A204.1 (cell line): ENCODE measurements at regions not wholly inside any gene's neighbourhood (a gene's known extent, or its start where the extent isn't known, plus 50 kb on each side); places are given as distances from the start of the nearest gene placed in this dataset.
A peak's percentile ranks its signal among the peaks of the same experiment; 100 is the strongest.
"Not testable (repeated sequence)": the region's sequence is repeated elsewhere in the genome, so short reads cannot be mapped to it uniquely, and the experiment has no call there.

Experiments
- FAIRE-seq: peaks from 2 replicates; lab custom pipeline; 2012; peaks lifted over from hg19 to GRCh38; lab: Jason Lieb, UNC

DNA sequence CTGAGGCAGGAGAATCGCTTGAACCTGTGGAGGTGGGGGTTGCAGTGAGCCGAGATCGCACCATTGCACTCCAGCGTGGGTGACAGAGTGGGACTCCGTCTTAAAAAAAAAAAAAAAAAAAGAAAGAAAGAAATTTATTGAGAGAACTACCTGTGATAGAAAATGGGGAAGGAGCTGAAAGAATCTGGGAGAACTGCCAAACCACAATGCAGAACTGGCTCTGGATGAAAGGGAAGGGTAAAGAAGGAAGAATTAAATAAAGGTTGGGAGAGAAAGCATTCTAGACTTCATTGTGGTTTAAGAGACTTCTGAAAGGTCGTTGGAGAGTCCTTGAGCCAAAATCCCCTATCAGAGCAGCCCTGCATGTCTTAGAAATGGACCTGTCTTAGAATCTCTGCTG lies 567.9 kb upstream of the HTR2C start:
- FAIRE-seq = no peak

DNA sequence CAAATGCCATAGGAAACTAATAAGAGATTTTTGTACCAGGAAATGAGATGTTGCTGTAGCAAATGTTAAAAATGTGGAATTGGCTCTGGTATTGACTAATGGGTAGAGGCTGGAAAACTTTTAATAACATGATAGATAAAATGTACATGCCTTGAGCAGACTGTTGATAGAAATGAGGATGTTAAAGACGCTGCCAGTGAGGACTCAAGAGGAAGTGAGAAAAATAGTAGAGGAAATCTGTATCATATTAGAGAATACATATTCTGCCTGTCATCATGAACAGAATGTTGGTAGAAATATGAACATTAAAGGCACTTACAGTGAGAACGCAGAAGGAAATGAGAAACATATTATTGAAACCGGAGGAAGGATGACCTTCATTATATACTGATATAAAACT lies 577.2 kb upstream of the HTR2C start:
- no peak for FAIRE-seq

DNA sequence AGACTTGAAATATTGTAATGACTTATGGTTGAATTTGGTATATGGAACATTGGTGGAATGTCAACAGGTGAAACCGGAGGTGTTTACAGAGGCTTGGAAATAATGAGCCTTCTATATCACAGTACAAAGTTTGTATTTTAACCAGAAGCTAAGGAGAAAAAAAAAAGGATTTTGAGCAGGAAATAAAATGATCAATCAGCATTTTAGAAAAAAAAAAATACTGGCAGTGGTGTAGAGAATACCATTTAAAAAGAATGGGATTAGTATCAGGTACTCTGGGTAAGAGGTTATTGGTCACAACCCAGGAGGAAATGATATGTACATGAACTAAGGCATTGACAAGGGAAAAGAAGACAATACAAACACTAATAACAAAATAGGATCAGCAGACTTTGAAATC lies 587.1 kb upstream of the HTR2C start:
- FAIRE-seq = no peak

DNA sequence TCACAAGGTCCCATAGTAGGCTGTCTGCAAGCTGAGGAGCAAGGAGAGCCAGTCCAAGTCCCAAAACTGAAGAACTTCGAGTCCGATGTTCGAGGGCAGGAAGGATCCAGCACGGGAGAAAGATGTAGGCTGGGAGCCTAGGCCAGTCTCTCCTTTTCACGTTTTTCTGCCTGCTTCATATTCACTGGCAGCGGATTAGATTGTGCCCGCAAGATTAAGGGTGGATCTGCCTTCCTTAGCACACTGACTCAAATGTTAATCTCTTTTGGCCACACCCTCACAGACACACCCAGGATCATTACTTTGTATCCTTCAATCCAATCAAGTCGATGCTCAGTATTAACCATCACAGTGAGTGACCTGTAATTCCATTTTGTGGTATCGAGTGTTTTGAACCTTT lies 592.2 kb upstream of the HTR2C start:
- FAIRE-seq = not testable (repeated sequence)

DNA sequence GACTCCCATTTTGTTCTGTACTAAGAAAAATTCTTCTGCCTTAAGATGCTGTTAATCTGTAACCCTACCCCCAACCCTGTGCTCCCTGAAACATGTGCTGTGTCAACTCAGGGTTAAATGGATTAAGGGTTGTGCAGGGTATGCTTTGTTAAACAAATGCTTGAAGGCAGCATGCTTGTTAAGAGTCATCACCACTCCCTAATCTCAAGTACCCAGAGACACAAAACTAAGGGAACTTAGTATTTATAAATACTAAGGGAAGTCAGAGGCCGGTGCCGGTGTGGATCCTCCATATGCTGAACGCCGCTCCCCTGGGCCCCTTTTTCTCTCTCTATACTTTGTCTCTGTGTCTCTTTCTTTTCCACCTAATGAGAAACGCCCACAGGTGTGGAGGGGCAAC lies 593.2 kb upstream of the HTR2C start:
- FAIRE-seq = not testable (repeated sequence)

DNA sequence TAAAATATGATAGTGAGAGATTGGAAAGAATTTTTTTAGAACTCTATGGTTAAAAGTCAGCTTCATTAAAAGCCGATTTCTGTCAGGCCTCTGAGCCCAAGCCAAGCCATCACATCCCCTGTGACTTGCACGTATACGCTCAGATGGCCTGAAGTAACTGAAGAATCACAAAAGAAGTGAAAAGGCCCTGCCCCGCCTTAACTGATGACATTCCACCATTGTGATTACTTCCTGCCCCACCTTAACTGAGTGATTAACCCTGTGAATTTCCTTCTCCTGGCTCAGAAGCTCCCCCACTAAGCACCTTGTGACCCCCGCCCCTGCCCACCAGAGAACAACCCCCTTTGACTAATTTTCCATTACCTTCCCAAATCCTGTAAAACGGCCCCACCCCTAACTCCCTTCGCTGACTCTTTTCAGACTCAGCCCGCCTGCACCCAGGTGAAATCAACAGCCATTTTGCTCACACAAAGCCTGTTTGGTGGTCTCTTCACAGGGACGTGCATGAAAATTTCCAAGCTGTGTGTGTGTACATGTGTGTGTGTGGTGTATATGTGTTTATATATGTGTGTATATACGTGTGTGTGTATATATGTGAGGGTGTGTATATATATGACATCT lies 595.5 kb upstream of the HTR2C start:
- not testable (repeated sequence) for FAIRE-seq

DNA sequence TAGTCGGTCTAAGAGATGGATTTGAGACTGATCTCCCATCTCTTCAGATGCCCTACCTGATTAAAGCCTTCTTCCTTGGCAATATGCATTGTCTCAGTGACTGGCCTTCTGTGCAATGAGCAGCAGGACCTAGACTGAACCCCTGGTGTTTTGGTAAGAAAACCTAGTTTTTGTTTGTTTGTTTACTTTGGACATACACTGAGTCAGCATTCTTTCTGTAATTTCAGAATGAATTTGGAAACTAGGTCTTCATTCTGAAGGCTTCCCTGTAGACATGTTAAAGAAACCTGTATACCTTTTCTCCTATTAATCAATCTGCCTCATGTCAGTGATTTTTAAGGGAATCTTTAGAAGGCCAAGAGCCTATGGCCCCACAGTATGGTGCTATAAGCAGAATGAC lies 597.5 kb upstream of the HTR2C start:
- no peak for FAIRE-seq

DNA sequence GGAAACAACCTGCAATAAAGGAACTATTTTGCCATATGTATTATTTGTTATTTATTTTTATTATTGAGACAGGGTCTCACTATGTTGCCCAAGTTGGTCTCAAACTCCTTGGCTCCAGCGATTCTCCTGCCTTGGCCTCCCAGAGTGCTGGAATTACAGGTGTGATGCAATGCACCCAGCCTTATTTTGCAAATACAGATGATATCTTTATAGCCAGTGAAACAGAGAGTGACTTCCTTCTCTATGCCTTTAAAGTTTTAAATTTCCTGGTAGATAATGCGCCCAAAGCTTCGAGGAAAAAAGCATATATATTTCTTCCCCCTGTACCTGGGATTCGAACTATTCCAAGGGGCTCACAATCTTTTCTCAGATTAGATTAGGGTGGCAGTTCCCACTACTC lies 601.1 kb upstream of the HTR2C start:
- no peak for FAIRE-seq

DNA sequence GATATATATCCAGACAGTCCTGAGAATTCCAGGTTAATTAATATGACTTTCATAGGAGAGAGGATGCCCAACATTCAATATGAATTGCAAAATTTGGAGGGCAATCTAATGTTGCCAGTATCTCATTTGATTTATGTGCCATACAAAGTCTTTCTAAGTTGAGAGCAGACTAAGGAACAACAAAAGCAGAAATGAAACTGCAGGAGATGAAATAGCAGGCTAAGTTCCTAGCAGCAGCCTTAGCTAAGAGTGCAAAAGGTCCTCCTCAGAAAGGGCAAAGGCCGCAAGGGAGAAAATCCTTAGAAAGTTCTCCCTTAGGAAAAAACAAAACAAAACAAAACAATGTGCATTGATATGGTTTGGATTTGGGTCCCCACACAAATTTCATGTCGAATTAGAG lies 602.9 kb upstream of the HTR2C start:
- no peak for FAIRE-seq

DNA sequence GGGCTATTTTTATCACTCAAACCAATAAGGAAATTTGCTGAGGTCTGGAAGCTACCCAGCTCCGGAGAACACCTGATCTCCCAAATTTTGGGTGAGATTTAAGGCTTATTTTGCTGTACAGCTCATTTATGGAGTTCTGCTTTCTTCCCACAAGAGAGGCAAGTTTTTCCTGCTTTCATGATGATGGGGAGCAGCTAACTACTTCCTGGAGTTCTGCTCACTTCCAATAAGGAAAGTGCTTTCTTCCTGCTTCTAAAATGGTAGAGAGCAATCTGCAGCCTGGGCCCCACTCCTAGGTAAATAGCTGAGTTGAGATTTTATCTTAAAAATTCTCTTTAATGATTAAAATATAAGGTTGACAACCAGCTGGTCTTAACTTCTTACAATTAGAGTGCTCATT lies 606.0 kb upstream of the HTR2C start:
- FAIRE-seq = no peak

DNA sequence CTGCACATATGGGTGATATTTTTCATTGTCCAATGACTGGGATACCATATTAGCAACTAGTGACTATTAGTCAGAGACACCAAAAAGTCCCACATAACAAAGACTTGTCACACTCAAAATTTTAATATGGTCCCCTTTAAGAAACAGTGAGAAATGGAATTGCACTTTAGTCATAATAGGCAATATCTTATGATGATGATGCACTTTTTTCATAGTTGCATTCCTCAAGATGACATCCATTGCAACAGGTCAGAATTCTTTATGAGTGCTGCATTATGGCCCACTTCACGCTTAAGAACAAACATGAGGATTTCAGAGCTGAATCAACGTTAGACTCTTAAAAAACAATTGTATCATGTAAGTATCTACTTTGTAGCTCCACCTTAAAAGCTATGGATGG lies 608.4 kb upstream of the HTR2C start:
- FAIRE-seq = no peak

DNA sequence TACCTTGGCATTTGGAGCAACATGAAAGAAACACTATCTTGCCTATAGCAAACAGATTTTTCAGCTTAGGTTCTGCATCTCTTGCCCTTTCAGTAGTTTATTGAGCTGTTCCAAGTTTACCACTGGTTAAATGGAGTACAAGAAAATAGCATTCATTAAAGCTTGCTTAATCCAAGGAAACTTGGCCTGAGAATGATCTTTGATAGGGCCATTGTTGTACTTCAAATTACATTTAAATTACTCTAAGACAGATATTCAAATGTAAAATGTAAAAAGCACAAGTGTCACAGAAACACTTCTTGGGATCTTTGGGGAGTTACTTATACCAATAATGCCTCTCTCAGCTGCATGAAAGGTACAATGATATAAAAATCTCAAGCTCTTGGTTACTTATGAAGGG lies 609.0 kb upstream of the HTR2C start:
- no peak for FAIRE-seq

DNA sequence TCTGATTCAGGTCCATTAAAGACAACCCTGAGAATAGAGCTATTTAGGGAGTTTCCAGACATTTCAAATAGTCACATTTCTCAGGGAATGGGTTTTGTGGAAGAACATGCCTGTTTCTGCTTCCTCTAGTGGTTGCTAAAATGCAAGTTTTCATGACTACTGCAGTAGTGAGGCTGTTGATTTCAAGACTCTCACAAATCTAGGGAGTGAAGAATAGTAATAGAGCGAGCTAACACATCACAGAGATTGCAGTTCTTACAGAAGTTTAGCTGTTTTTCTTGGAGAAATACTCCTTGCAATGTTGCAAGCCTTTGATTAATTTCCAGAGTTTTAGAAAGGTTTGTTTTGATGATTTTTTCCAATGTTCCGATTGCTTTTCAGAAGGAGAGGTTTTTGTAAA lies 610.2 kb upstream of the HTR2C start:
- FAIRE-seq = no peak

DNA sequence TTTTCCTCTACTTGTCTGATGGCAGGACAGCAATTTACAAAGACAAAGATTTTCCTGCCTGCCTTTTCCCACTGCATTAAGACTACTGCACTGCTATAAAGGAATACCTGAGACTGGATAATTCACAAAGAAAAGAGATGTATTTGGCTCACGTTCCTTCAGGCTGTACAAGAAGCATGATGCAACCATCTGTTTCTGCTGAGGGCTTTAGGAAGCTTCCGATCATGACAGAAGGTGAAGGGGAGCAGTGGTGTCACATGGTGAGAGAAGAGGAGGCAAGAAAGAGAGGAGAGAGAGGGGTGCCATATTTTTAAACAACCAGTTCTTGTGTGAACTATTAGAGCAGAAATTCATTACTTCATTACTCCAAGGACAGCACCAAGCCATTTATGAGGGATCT lies 617.1 kb upstream of the HTR2C start:
- FAIRE-seq = no peak

DNA sequence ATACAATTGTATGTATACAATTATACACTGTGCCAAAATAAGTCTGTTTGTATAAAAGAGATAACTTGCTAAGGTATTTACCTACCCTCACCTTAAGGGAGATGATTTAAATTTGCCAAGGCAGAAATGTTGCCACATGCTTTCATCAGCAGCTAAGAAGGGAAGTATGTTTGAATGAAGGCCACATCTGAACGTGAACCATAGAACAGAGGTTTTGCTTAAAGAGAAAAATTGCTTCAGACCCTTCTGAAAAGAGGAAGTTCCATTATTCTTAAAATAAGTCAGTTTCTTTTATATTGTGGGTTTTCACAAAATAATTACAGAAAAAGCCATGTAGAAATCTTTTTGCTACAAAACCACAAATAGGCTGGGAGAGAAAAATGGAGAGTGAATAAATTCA lies 621.5 kb upstream of the HTR2C start:
- FAIRE-seq = no peak

DNA sequence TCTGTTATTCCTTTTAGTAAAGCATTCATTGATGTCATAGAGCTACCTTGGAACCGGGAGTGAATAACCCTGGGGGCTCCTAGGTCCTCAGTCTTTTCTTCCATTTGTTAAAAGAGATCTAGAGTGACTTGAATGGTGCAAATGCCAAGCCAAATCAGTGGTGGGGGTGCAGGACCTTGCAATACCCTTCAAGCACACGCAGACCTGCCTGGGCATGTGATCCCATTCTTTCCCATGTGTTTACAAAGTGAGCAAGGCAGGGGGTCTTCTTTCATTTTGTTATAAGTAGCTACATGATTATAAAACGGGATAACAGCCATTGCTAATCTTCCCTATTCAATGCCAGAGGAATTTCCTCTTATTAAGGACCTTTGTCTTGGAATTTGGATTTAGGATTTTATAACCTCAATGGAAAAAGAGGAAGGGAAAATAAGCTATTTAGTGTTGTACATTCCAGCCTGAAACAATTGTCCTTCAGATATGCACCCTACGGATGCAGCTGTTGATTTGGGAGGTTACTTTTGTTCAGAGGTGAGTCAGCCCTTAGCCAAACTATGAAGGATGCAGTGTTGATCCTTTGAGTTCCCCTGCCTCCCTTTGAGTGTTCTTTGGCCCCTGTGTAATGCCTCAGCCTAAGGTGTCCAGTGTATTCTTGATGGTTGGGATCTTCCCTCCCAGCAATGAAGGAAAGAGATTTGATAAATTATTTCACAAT lies 623.8 kb upstream of the HTR2C start:
- FAIRE-seq = no peak

DNA sequence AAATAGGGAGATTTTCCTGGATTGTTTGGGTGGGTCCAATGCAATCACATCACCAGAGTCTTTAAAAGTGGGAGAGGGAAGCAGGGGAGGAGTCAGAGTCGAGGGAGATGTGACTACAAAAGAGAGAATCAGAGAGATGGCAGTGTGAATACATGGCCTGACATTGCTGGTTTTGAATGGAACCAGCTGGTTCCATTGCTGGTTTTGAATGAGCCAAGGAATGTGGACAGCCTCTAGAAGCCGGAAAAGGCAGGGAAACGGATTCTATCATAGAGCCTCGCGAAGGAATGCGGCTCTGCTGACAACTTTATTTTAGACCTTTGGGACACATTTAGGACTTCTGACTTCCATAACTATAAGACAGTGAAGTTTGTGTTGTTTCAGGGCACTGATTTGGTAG lies 627.0 kb upstream of the HTR2C start:
- no peak for FAIRE-seq

DNA sequence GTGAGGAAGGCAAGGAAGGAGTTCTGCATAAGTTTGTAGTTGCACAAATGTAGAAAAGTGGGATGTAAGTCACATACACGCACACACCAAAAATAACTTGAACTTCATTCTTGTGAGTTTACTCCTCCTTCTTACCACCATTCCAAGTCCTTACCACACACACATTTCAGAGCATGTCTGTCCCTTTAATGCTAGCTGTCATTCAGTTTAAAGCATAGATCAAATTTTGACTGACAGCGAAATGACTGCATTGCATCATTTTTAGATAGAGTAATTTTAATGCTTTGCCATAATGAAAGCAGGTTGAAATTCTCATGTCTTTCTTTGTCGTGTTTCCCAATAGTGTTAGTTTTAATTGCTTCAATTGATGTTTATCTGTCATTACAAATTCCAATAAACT lies 629.6 kb upstream of the HTR2C start:
- FAIRE-seq = no peak

DNA sequence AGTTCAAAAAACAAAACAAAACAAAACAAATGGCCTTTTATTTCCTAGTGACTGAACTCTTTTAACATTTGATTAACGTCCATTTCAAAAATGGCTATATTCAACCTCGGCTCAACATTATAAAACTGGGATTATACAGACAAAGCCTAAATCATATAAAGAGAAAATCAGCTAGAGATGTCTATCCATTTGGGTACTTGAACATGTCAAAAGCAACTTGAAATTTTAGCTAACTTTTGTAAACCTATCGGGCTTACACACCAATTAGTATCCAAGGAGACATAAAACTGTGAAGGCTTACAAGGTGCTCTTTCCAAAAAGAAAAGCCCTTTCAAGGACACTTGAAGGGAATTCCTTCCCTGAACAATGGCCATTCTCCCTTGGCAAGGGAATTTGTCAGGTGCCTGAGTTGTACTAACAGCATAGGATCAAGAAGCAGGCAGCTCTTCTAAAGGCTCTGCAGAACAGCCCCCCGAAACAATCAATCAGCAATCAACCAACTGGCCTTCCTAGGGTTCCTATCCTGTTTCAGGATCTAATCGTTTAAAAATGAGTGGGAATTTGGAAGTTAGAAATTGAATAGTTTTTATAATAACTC lies 633.7 kb upstream of the HTR2C start:
- FAIRE-seq = no peak

DNA sequence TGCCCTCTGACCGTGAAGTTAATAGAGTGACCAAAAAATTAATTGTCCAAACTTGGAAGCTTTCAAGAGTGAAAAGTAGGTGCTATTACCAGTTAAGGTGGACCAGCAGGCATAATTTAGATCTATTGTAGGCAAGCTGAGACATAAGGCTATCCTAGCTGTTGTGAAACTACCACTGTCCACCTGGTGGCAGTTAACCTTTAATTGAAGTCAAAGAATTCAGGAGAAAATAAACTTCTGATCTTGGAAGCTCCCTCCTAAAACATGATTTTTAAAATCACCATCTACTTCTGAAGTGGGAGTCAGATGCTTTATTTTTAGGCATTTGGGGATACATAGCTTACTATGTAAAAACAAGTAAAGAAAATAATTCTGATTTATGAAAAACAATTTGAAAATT lies 636.3 kb upstream of the HTR2C start:
- FAIRE-seq = peak; percentile 44

DNA sequence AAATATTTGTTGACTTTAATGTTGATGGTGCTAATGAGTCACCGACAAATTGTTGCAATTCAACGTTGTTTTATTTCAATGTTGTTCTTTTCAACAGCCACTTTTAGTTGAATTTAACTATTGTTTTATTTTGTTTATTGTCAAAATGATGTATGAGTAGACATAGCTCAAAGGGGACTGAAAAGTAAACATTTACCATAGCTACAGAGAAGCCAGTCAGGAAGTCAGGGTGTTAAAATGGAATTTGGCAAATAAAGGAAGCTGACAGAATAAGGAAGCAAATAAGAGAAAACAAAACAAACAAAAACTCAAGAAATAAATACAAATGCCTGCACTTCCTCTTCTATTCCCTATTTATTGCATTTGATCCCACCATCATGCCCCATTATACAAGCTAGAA lies 648.4 kb upstream of the HTR2C start:
- no peak for FAIRE-seq

DNA sequence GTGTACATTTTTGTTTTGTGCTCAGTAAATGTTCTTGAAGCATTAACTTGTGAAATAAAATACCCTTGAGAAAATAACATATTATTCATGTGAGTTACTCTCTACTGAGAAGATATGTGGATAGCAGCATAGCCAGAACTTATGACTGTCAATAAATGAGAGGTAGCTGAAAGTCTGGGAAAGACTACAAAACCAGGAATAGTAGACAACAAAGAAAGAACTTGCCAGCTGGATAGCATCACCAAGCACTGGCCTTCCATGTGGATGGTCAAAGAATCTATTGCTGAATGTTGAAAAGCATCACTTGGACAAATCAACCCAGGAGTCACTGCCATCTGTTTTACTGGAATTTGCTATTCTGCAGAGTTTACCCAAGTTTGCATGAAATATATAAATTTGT lies 650.0 kb upstream of the HTR2C start:
- FAIRE-seq = no peak

DNA sequence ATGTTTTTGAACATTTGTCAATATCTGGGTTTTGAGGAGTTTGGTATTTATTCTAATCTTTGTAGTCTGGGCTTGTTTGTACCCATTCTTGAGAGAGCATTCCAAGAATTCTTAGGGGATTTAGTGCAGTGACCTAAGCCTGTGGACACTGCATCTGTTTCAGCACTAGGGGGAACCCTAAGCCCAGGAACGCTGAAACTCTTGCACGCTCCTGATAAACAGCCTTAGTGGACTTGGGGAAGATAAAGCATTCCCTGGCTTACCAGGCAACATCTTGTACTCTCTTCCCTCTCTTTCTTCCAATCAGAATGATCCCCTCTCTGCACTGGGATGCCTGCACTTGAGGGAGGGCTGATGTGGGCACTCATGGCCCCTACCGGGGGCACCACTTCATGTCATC lies 654.9 kb upstream of the HTR2C start:
- peak; percentile 11 for FAIRE-seq

DNA sequence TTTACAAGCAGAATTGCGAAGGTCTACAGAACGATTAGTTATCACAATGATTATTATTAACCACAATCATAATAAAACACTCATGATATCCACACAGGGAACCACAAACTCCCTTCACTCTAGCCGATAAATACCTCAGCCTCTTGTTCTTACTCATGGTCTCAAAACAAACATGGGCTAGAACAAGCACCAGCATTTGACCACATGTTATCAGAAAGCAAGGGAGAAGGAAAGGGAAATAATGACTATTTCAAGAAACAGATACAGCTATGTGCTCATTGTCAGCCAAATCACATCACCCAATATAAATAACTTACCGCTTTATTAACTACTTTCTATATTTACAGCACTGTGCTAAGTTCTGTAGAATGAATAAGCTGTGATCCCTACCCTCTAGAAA lies 663.2 kb upstream of the HTR2C start:
- no peak for FAIRE-seq
